ENCODE measurements at regions not wholly inside any gene's neighbourhood (a gene's known extent, or its start where the extent isn't known, plus 50 kb on each side); places are given as distances from the start of the nearest gene placed in this dataset.

DNA sequence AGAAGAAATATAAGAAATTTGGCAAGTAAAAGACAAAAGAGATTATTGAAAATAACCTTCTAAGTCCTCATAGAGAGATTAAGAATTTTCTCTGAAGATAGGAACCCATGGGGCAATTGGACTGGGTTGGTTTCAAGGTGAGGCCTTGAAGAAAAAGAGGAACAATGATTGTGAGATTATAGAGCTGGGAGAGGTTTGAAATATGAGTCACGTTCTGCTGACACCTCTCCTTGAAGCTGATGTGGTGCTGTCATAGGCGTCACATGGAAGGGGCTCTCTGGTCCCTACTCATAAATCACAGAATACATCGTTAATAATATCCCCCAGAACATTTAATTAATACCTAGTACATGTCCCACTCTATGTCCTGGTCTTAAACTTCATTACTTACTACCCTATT lies 227.6 kb upstream of the PDE3A start:
- TF ChIP-seq, protein P1, sequence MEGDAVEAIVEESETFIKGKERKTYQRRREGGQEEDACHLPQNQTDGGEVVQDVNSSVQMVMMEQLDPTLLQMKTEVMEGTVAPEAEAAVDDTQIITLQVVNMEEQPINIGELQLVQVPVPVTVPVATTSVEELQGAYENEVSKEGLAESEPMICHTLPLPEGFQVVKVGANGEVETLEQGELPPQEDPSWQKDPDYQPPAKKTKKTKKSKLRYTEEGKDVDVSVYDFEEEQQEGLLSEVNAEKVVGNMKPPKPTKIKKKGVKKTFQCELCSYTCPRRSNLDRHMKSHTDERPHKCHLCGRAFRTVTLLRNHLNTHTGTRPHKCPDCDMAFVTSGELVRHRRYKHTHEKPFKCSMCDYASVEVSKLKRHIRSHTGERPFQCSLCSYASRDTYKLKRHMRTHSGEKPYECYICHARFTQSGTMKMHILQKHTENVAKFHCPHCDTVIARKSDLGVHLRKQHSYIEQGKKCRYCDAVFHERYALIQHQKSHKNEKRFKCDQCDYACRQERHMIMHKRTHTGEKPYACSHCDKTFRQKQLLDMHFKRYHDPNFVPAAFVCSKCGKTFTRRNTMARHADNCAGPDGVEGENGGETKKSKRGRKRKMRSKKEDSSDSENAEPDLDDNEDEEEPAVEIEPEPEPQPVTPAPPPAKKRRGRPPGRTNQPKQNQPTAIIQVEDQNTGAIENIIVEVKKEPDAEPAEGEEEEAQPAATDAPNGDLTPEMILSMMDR (IDR thresholded peaks at IDR 0.05): no peak
- TF ChIP-seq, protein P2, sequence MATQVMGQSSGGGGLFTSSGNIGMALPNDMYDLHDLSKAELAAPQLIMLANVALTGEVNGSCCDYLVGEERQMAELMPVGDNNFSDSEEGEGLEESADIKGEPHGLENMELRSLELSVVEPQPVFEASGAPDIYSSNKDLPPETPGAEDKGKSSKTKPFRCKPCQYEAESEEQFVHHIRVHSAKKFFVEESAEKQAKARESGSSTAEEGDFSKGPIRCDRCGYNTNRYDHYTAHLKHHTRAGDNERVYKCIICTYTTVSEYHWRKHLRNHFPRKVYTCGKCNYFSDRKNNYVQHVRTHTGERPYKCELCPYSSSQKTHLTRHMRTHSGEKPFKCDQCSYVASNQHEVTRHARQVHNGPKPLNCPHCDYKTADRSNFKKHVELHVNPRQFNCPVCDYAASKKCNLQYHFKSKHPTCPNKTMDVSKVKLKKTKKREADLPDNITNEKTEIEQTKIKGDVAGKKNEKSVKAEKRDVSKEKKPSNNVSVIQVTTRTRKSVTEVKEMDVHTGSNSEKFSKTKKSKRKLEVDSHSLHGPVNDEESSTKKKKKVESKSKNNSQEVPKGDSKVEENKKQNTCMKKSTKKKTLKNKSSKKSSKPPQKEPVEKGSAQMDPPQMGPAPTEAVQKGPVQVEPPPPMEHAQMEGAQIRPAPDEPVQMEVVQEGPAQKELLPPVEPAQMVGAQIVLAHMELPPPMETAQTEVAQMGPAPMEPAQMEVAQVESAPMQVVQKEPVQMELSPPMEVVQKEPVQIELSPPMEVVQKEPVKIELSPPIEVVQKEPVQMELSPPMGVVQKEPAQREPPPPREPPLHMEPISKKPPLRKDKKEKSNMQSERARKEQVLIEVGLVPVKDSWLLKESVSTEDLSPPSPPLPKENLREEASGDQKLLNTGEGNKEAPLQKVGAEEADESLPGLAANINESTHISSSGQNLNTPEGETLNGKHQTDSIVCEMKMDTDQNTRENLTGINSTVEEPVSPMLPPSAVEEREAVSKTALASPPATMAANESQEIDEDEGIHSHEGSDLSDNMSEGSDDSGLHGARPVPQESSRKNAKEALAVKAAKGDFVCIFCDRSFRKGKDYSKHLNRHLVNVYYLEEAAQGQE (IDR thresholded peaks at IDR 0.05; ENCODE audit: insufficient read depth in 1 of 2, low read depth in 2 of 2, low read length in 1 of 2): no peak
